GM21723 (cell line): ENCODE measurements at regions not wholly inside any gene's neighbourhood (a gene's known extent, or its start where the extent isn't known, plus 50 kb on each side); places are given as distances from the start of the nearest gene placed in this dataset.
"Not testable (repeated sequence)": the region's sequence is repeated elsewhere in the genome, so short reads cannot be mapped to it uniquely, and the experiment has no call there.

ENCODE experiments used
- ATAC-seq: cut with Tn5 transposase; IDR thresholded peaks from one replicate; pipeline ENCODE4 v1.9.1; 2021; ENCODE audit warnings: mild to moderate bottlenecking, moderate library complexity; ENCODE audit not compliant: unreplicated experiment

GRCh38 chr1:104291156-104291555 lies 541.5 kb downstream of the AMY1C start:
- no peak for ATAC-seq

- ATAC-seq: no peak
Observed at GRCh38 chr1:104294259-104294658, 544.6 kb downstream of the AMY1C start.

- ATAC-seq: no peak
Observed at GRCh38 chr1:104295511-104295910, 545.8 kb downstream of the AMY1C start.

GRCh38 chr1:104309673-104310072 lies 560.0 kb downstream of the AMY1C start:
- no peak for ATAC-seq

- ATAC-seq: no peak
Observed at GRCh38 chr1:104315823-104316222, 566.1 kb downstream of the AMY1C start.

GRCh38 chr1:104322131-104322530 lies 572.4 kb downstream of the AMY1C start:
- ATAC-seq: no peak

GRCh38 chr1:104329278-104329677 lies 579.6 kb downstream of the AMY1C start:
- ATAC-seq: no peak

- no peak for ATAC-seq
Observed at GRCh38 chr1:104331763-104332162, 582.1 kb downstream of the AMY1C start.

- ATAC-seq: not testable (repeated sequence)
Observed at GRCh38 chr1:104337927-104338326, 588.2 kb downstream of the AMY1C start.

- ATAC-seq: no peak
Observed at GRCh38 chr1:104341944-104342343, 592.2 kb downstream of the AMY1C start.

GRCh38 chr1:104348277-104348676 lies 598.6 kb downstream of the AMY1C start:
- ATAC-seq: no peak

GRCh38 chr1:104353580-104353979 lies 603.9 kb downstream of the AMY1C start:
- ATAC-seq: no peak

GRCh38 chr1:104358086-104358485 lies 608.4 kb downstream of the AMY1C start:
- no peak for ATAC-seq

GRCh38 chr1:104358621-104359020 lies 608.9 kb downstream of the AMY1C start:
- no peak for ATAC-seq

GRCh38 chr1:104378414-104378813 lies 628.7 kb downstream of the AMY1C start:
- no peak for ATAC-seq

GRCh38 chr1:104380003-104380402 lies 630.3 kb downstream of the AMY1C start:
- no peak for ATAC-seq

GRCh38 chr1:104387716-104388508 lies 638.2 kb downstream of the AMY1C start:
- no peak for ATAC-seq

GRCh38 chr1:104392552-104392951 lies 642.9 kb downstream of the AMY1C start:
- no peak for ATAC-seq

- ATAC-seq: no peak
Observed at GRCh38 chr1:104402178-104402577, 652.5 kb downstream of the AMY1C start.

- no peak for ATAC-seq
Observed at GRCh38 chr1:104403883-104404282, 654.2 kb downstream of the AMY1C start.

- no peak for ATAC-seq
Observed at GRCh38 chr1:104406728-104407127, 657.0 kb downstream of the AMY1C start.

GRCh38 chr1:104408268-104408667 lies 658.6 kb downstream of the AMY1C start:
- no peak for ATAC-seq

- no peak for ATAC-seq
Observed at GRCh38 chr1:104435255-104435654, 685.6 kb downstream of the AMY1C start.
